ENCODE measurements at regions not wholly inside any gene's neighbourhood (a gene's known extent, or its start where the extent isn't known, plus 50 kb on each side); places are given as distances from the start of the nearest gene placed in this dataset.

GRCh38 chr3:17840126-17840525 lies 97.7 kb upstream of the TBC1D5 start:
- Histone ChIP-seq H3K23ac (ENCODE audit: insufficient read length) (no peak overlapping the region), H3K9me3 (ENCODE audit: insufficient read depth in 2 of 2, low read depth in 1 of 2, low read length in 1 of 2) (no peaks in the 10 kb centered on the region), H3K79me1 (ENCODE audit: low read depth, low read length) (no peaks in the 10 kb centered on the region), H4K8ac (ENCODE audit: extremely low read depth, insufficient read depth, low read length) (no peak overlapping the region), H2AFZ (ENCODE audit: low read length) (no peak overlapping the region), H3K27ac (ENCODE audit: low read depth, low read length) (no peak overlapping the region), H3K56ac (replicated peaks; ENCODE audit: insufficient read length, low read depth, low read length) (no peak overlapping the region), H4K5ac (ENCODE audit: insufficient read length, low read depth, low read length) (no peak overlapping the region), H3K79me2 (ENCODE audit: control insufficient read depth in 1 of 2, insufficient read depth in 2 of 2, low read length in 2 of 2) (no peaks in the 10 kb centered on the region), H4K91ac (replicated peaks; ENCODE audit: insufficient read length, low read length) (no peak overlapping the region), H2BK15ac (ENCODE audit: low read length) (no peak overlapping the region), H3K14ac (ENCODE audit: insufficient read length) (no peak overlapping the region), H2BK120ac (replicated peaks; ENCODE audit: low read depth, low read length) (no peak overlapping the region), H3K4me3 (ENCODE audit: extremely low read depth in 1 of 4, insufficient read depth in 2 of 4, low read depth in 3 of 4, low read length in 4 of 4) (no peak overlapping the region), H3K4ac (replicated peaks; ENCODE audit: insufficient read length, low read depth, low read length) (no peak overlapping the region), H3K27me3 (replicated peaks in 1 of 4; ENCODE audit: control insufficient read depth in 3 of 4, extremely low read depth in 1 of 4, insufficient read depth in 3 of 4, low read length in 3 of 4) (no peaks in the 10 kb centered on the region), H3K4me2 (ENCODE audit: insufficient read depth in 1 of 2, low read depth in 2 of 2, low read length in 2 of 2) (no peak overlapping the region), H3K23me2 (ENCODE audit: low read depth, low read length) (no peaks in the 10 kb centered on the region; the same call in 1 of the 2 replicates), H2BK20ac (ENCODE audit: low read length) (no peak overlapping the region), H3K18ac (ENCODE audit: extremely low read depth, low read length) (no peak overlapping the region), H2BK12ac (ENCODE audit: low read depth, low read length) (no peak overlapping the region), H3K36me3 (ENCODE audit: control insufficient read depth in 2 of 4, insufficient read depth in 4 of 4, low read length in 3 of 4) (no peaks in the 10 kb centered on the region), H4K20me1 (replicated peaks in 1 of 2; ENCODE audit: control insufficient read depth in 1 of 2, insufficient read depth in 2 of 2, low read length in 2 of 2) (no peaks in the 10 kb centered on the region), H2BK5ac (ENCODE audit: low read depth, low read length) (no peak overlapping the region), H3K4me1 (replicated peaks in 1 of 4; ENCODE audit: control insufficient read depth in 3 of 4, insufficient read depth in 4 of 4, low read length in 3 of 4) (no peaks in the 10 kb centered on the region), H3K9ac (replicated peaks in 1 of 4; ENCODE audit: extremely low read depth in 1 of 4, low read depth in 3 of 4, low read length in 3 of 4) (no peak overlapping the region), H2AK5ac (ENCODE audit: low read depth, low read length) (no peak overlapping the region)
- 94 to 100% methylated on average over 2 to 4 of the region's 4 CpGs for WGBS, 2 experiments (ENCODE audit: extremely low coverage in 1 of 2, insufficient coverage in 1 of 2, insufficient read length in 1 of 2, insufficient replicate concordance in 2 of 2, low coverage in 1 of 2, low lambda C conversion rate in 2 of 2, missing lambda C conversion rate in 1 of 2)
- FAIRE-seq (no peak), DNase-seq (ENCODE audit: low read depth in 1 of 2, low spot score in 2 of 2) (no peak)
- CTCF ChIA-PET (ENCODE audit: partially characterized antibody), result interaction anchor here (0.7 to 4.6 kb wide), 19 partner anchors 8 to 342 kb away, joined by 3 to 61 read pairs (median 6); no protein-coding TSS in a partner anchor
- POLR2A ChIA-PET (ENCODE audit: partially characterized antibody), result interaction anchor here (1.1 to 1.7 kb wide), 2 partner anchors 21 to 26 kb away, joined by 3 to 6 read pairs; no protein-coding TSS in a partner anchor
- TF ChIP-seq EZH2 (IDR thresholded peaks at IDR 0.05; ENCODE audit: low read depth, low read length, severe bottlenecking) (no peak), EGR1 (IDR thresholded peaks at IDR 0.05; ENCODE audit: borderline replicate concordance, low read depth, low read length) (no peak), MAX (IDR thresholded peaks at IDR 0.05) (no peak), CTCF (IDR thresholded peaks at IDR 0.05; ENCODE audit: control extremely low read depth in 1 of 3, insufficient read depth in 1 of 3, low read depth in 1 of 3, low read length in 3 of 3) (no peak)

All from H1 (cell line).